ENCODE measurements at regions not wholly inside any gene's neighbourhood (a gene's known extent, or its start where the extent isn't known, plus 50 kb on each side); places are given as distances from the start of the nearest gene placed in this dataset.

- Histone ChIP-seq H3K27ac (peak overlapping the region; percentile 69 to 74), H3K4me1 (no peaks in the 10 kb centered on the region), H3K4me3 (peak overlapping the region; percentile 51 to 66), H3K27me3 (no peaks in the 10 kb centered on the region), H3K9me3 (no peaks in the 10 kb centered on the region), H3K36me3 (no peaks in the 10 kb centered on the region)
- TF ChIP-seq, protein P1, sequence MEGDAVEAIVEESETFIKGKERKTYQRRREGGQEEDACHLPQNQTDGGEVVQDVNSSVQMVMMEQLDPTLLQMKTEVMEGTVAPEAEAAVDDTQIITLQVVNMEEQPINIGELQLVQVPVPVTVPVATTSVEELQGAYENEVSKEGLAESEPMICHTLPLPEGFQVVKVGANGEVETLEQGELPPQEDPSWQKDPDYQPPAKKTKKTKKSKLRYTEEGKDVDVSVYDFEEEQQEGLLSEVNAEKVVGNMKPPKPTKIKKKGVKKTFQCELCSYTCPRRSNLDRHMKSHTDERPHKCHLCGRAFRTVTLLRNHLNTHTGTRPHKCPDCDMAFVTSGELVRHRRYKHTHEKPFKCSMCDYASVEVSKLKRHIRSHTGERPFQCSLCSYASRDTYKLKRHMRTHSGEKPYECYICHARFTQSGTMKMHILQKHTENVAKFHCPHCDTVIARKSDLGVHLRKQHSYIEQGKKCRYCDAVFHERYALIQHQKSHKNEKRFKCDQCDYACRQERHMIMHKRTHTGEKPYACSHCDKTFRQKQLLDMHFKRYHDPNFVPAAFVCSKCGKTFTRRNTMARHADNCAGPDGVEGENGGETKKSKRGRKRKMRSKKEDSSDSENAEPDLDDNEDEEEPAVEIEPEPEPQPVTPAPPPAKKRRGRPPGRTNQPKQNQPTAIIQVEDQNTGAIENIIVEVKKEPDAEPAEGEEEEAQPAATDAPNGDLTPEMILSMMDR (IDR thresholded peaks at IDR 0.05): peak in 2 of 3 experiments; percentile 13 to 15
- DNase-seq (ENCODE audit: low spot score in 2 of 2): peak; percentile 75 to 92
- intact Hi-C loops (cut with DNase I): loop anchor here (1.0 kb wide), 1 partner anchor 72 kb away; a partner anchor contains a TSS
These were observed 64.8 kb upstream of the RANBP6 start for GRCh38 chr9:6080154-6080716.

- peak overlapping the region in 1 of 2 donors; percentile 66 for H3K4me3 ChIP-seq
- DNase-seq (ENCODE audit: low spot score in 2 of 2): no peak
- no peaks in the 10 kb centered on the region for H3K4me1 ChIP-seq
- no peaks in the 10 kb centered on the region for H3K36me3 ChIP-seq
- H3K27me3 ChIP-seq: no peaks in the 10 kb centered on the region
- H3K27ac ChIP-seq: peak overlapping the region in 1 of 2 donors; percentile 74
- intact Hi-C loops (cut with DNase I): loop anchor here (2.0 kb wide), 1 partner anchor 65 kb away; the partner anchor contains the start of gene RANBP6
- H3K9me3 ChIP-seq: no peaks in the 10 kb centered on the region
- TF ChIP-seq, protein P1 (IDR thresholded peaks at IDR 0.05): no peak
These were observed 64.0 kb upstream of the RANBP6 start for GRCh38 chr9:6079386-6079785.

GRCh38 chr9:6078382-6079105 lies 63.1 kb upstream of the RANBP6 start:
- TF ChIP-seq, protein P1 (IDR thresholded peaks at IDR 0.05): no peak
- no peaks in the 10 kb centered on the region for H3K36me3 ChIP-seq
- intact Hi-C loops (cut with DNase I): loop anchor here (2.0 kb wide), 1 partner anchor 64 kb away; the partner anchor contains the start of gene RANBP6

DNA sequence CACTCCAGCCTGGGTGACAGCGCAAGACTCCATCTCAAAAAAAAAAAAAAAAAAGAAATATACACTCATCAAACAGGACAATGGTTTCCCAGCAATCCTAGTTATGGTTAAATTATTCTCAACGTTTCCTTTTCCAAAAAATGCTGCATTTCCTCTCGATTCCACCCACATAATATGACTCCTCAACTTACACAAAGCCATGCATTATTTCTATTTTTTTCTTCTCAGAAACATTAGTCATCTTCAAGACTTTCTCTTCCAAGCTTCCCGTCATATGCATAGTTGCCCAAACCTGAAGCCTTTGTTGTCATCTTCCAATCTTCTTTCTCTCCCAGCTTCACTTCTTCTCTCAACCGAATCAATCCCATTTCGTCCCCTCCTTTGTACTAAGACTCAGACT lies 61.4 kb upstream of the RANBP6 start:
- H3K4me3 ChIP-seq: no peak overlapping the region
- H3K4me1 ChIP-seq: no peaks in the 10 kb centered on the region
- no peaks in the 10 kb centered on the region for H3K27me3 ChIP-seq
- H3K36me3 ChIP-seq: no peaks in the 10 kb centered on the region
- no peaks in the 10 kb centered on the region for H3K9me3 ChIP-seq
- no peak for DNase-seq (ENCODE audit: low spot score in 2 of 2)
- intact Hi-C loops (cut with DNase I): no loop called here
- no peak overlapping the region for H3K27ac ChIP-seq
- TF ChIP-seq, protein P1 (IDR thresholded peaks at IDR 0.05): no peak

More at GRCh38 chr9:6078382-6079105, 63.1 kb upstream of the RANBP6 start:
- H3K4me3 ChIP-seq: no peak overlapping the region
- H3K9me3 ChIP-seq: no peaks in the 10 kb centered on the region
- H3K27ac ChIP-seq: no peak overlapping the region
- H3K27me3 ChIP-seq: no peaks in the 10 kb centered on the region
- H3K4me1 ChIP-seq: no peaks in the 10 kb centered on the region
- DNase-seq (ENCODE audit: low spot score in 2 of 2): no peak

DNA sequence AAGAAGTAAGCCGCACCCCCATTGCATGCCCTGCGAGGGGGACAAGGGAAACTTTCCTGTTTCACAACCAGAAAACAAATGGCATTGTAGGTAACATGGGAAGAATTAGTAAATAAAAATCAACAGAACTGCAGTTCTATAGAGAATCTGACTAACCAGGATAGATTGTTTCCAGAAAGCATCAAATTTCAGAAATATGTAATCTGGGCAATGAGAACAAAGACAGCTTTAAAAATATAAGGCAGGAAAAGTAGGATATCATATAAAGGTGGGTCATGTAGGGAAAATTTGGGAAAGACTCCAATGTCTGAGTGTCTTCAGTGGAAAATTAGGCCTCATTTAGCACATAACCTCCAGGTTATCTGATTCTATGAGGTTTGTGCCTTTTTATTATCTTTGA lies 58.3 kb upstream of the RANBP6 start:
- intact Hi-C loops (cut with DNase I): no loop called here
- Histone ChIP-seq H3K27ac (no peak overlapping the region), H3K36me3 (no peaks in the 10 kb centered on the region), H3K27me3 (no peaks in the 10 kb centered on the region), H3K9me3 (no peaks in the 10 kb centered on the region), H3K4me1 (no peaks in the 10 kb centered on the region), H3K4me3 (no peak overlapping the region)
- TF ChIP-seq, protein P1 (IDR thresholded peaks at IDR 0.05): no peak
- no peak for DNase-seq (ENCODE audit: low spot score in 2 of 2)
